MM.1S (cell line): ENCODE measurements at regions not wholly inside any gene's neighbourhood (a gene's known extent, or its start where the extent isn't known, plus 50 kb on each side); places are given as distances from the start of the nearest gene placed in this dataset.

Experiments
- EZH2 ChIP-seq: fragments of 300-600 bp; sonication (generic); optimal IDR thresholded peaks from 2 replicates; pipeline ENCODE3; 2017; ENCODE audit warnings: low read depth, mild to moderate bottlenecking, antibody characterized with exemption, low read length, mixed read lengths
- EZH2phosphoT487 ChIP-seq: fragments of 300-600 bp; sonication (generic); IDR thresholded peaks from 2 replicates; pipeline ENCODE4 v1.6.1; 2018; ENCODE audit warnings: antibody characterized with exemption, low read length
- TF ChIP-seq, protein P1 (sequence below): fragments of 300-600 bp; sonication (generic); IDR thresholded peaks from 2 replicates; pipeline ENCODE4 v1.5.1; 2016; ENCODE audit warnings: antibody characterized with exemption, low read length, mixed read lengths

- TF ChIP-seq, protein P1, sequence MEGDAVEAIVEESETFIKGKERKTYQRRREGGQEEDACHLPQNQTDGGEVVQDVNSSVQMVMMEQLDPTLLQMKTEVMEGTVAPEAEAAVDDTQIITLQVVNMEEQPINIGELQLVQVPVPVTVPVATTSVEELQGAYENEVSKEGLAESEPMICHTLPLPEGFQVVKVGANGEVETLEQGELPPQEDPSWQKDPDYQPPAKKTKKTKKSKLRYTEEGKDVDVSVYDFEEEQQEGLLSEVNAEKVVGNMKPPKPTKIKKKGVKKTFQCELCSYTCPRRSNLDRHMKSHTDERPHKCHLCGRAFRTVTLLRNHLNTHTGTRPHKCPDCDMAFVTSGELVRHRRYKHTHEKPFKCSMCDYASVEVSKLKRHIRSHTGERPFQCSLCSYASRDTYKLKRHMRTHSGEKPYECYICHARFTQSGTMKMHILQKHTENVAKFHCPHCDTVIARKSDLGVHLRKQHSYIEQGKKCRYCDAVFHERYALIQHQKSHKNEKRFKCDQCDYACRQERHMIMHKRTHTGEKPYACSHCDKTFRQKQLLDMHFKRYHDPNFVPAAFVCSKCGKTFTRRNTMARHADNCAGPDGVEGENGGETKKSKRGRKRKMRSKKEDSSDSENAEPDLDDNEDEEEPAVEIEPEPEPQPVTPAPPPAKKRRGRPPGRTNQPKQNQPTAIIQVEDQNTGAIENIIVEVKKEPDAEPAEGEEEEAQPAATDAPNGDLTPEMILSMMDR = no peak
- TF ChIP-seq EZH2phosphoT487 = no peak
- TF ChIP-seq EZH2 = no peak
These were observed 133.5 kb upstream of the PAK3 start for GRCh38 chrX:110962451-110962850.
